Left colon (tissue), 2 donors: ENCODE measurements at regions not wholly inside any gene's neighbourhood (a gene's known extent, or its start where the extent isn't known, plus 50 kb on each side); places are given as distances from the start of the nearest gene placed in this dataset.
A peak's percentile ranks its signal among the peaks of the same experiment; 100 is the strongest.
"Not testable (repeated sequence)": the region's sequence is repeated elsewhere in the genome, so short reads cannot be mapped to it uniquely, and the experiment has no call there.

Experiments used
- ATAC-seq: fragments of 200-7000 bp; cut with Tn5 transposase; one replicate; pipeline ENCODE4 v1.9.1; 2020; ENCODE audit warnings: mild to moderate bottlenecking, moderate library complexity
- DNase-seq, 2 donors: peaks; one replicate each; pipeline ENCODE4 v3.0.0-alpha.2; 2020
- intact Hi-C, 2 donors: fragments of 100-400 bp; cut with DNase I in 1 of 2; cut with micrococcal nuclease in 1 of 2; formaldehyde crosslinking; loops; one replicate each; pipeline versions ENCODE4 v1.11.2 to v1.14.0; 2022; cut with DNase I, micrococcal nuclease
- donor health status: DM: no; HTN: no; CAD: no.
- donor health status: DM: yes; HTN: yes; CAD: no.

DNA sequence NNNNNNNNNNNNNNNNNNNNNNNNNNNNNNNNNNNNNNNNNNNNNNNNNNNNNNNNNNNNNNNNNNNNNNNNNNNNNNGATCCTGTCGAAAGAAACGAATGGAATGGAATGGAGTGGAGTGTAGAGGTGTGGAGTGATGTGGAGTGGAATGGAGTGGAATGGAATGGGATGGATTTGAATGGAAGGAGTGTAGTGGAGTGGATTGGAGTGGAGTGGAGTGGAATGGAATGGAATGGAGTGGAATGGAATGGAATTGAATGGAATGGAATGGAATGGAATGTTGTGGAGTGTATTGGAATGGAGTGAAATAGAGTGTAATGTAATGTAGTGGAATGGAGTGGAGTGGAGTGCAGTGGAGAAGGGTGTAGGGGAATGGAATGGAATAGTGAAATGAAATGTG lies 1275.4 kb upstream of the TPTE start:
- ATAC-seq, DNase-seq: not testable (repeated sequence)

DNA sequence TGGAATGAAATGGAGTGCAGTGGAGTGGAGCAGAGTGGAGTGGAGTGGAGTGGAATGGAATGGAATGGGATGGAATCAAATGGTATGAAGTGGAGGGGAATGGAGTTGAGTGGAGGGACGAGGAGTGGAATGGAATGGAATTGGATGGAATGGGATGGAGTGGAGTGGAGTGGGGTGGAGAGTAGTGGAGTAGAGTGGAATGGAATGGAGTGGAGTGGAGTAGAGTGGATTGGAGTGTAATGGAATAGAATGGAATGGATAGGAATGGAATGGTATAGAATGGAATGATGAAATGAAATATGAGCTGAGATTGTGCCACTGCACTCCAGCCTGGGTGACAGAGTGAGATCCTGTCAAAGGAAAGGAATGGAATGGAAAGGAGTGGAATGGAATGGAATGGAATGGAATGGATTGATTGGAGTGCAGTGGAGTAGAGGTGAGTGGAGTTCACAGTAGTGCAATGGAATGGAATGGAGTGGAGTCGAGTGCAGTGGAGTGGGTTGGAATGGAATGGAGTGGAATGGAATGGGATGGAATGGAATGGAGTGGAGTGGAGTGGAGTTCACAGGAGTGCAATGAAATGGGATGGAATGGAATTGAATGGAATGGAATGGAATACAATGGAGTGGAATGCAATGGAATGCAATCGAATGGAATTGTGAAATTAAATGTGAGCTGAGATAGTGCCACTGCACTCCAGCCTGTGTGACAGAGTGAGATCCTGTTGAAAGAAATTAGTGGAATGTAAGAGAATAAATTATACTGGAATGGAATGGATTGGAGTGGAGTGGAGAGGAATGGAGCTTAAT lies 1274.7 kb upstream of the TPTE start:
- DNase-seq, intact Hi-C loops: not testable (repeated sequence)
- ATAC-seq = peak; percentile 44

More for the DNA sequence above, 1275.4 kb upstream of the TPTE start:
- intact Hi-C loops = not testable (repeated sequence)

DNA sequence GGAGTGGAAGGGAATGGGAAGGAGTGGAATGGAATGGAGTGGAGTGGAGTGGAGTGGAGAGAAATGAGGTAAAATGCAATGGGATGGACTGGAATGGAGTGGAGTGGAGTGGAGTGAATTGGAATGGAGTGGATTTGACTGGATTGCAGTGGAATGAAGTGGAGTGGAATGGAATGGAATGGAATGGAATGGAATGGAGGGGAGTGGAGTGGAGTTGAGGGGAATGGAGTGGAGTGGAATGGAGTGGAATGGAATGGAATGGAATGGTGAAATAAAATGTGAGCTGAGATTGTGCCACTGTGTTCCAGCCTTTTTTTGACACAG lies 1274.1 kb upstream of the TPTE start:
- ATAC-seq = peak; percentile 11
- intact Hi-C loops, DNase-seq: not testable (repeated sequence)

DNA sequence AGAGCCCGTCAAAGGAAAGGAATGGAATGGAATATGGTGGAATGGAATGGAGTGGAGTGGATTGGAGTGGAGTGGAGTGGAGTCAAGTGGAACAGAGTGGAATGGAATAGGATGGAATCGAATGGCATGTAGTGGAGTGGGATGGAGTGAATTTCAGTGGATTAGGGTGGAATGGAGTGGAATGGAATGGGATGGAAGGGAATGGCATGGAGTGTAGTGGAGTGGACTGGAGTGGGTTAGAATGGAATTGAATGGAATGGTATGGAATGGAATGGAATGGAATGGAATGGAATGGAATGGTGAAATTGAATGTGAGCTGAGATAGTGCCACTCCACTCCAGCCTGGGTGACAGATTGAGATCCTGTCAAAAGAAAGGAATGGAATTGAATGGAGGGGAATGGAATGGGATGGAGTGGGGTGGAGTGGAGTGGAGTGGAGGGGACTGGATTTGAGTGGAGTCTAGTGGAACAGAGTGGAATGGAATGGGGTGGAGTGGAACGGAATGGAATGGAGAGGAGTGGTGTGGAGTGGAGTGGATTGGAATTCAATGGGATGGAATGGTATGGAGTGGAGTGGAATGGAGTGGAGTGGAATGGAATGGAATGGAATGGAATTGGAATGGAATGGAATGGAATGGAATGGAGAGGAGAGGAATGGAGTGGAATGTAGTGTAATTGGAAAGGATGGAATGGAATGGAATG lies 1273.6 kb upstream of the TPTE start:
- DNase-seq, intact Hi-C loops: not testable (repeated sequence)
- ATAC-seq = peak; percentile 31
